T-helper 2 cell (primary cell): ENCODE measurements at regions not wholly inside any gene's neighbourhood (a gene's known extent, or its start where the extent isn't known, plus 50 kb on each side); places are given as distances from the start of the nearest gene placed in this dataset.
A peak's percentile ranks its signal among the peaks of the same experiment; 100 is the strongest.
"Not testable (repeated sequence)": the region's sequence is repeated elsewhere in the genome, so short reads cannot be mapped to it uniquely, and the experiment has no call there.

Experiments
- DNase-seq, 5 experiments: peaks; one replicate each; pipeline versions ENCODE4 v3.0.0 to v3.0.0-alpha.2; 2012 to 2022

GRCh38 chr6:149244105-149244504 is 73.4 kb upstream of the TAB2 start:
- DNase-seq, result no peak

- DNase-seq, result no peak
Observed at GRCh38 chr6:149246691-149247384, 70.7 kb upstream of the TAB2 start.

GRCh38 chr6:149247385-149247763 is 70.1 kb upstream of the TAB2 start:
- no peak for DNase-seq

DNA sequence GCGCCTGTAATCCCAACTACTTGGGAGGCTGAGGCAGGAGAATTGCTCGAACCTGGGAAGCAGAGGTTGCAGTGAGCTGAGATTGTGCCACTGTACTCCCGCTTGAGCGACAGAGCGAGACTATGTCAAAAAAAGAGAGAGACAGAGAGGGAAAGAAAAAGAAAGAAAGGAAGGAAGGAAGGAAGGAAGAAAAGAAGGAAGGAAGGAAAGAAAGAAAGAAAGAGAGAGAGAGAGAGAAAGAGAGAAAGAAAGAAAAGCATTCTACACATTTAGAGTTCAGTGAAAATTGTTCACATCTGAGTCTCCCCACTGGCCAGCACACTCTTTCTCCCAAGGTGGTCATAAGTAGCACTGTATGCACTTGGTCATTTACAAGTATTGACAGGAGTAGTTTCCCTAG is 69.2 kb upstream of the TAB2 start:
- DNase-seq, result not testable (repeated sequence)

GRCh38 chr6:149248693-149249369 is 68.7 kb upstream of the TAB2 start:
- DNase-seq, result peak in 1 of 5 experiments; percentile 62

GRCh38 chr6:149249370-149250357 is 67.8 kb upstream of the TAB2 start:
- DNase-seq, result no peak

- no peak for DNase-seq
Observed at GRCh38 chr6:149250951-149251350, 66.6 kb upstream of the TAB2 start.

- no peak for DNase-seq
Observed at GRCh38 chr6:149252622-149253021, 64.9 kb upstream of the TAB2 start.

GRCh38 chr6:149254253-149254652 is 63.3 kb upstream of the TAB2 start:
- DNase-seq, result no peak

- no peak for DNase-seq
Observed at GRCh38 chr6:149259753-149260152, 57.8 kb upstream of the TAB2 start.

GRCh38 chr6:149260214-149260874 is 57.2 kb upstream of the TAB2 start:
- no peak for DNase-seq

- peak in 1 of 5 experiments; percentile 49 for DNase-seq
Observed at GRCh38 chr6:149261364-149262040, 56.0 kb upstream of the TAB2 start.

- DNase-seq, result no peak
Observed at GRCh38 chr6:149263321-149263720, 54.2 kb upstream of the TAB2 start.

DNA sequence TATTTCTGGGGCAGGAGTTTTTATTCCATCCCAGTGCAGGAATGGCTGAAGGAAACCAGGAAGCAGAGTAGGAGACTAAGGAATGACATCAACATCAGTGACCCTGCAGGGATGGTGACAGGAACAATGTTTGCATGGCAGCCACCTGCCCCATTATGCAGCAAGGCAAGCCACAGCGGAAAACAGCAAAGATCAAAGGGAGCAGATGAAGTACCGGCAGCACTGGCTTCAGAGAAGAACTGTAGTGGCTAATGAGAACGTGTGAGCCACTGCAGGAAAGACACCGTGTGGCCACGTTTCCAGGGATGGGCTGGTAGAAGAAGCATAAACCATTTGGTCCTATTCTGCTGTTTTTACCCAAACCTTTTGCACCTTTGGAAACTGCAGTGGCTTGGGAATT is 52.9 kb upstream of the TAB2 start:
- peak in 2 of 5 experiments; percentile 18 to 41 for DNase-seq

- DNase-seq, result no peak
Observed at GRCh38 chr6:149265945-149266344, 51.6 kb upstream of the TAB2 start.

DNA sequence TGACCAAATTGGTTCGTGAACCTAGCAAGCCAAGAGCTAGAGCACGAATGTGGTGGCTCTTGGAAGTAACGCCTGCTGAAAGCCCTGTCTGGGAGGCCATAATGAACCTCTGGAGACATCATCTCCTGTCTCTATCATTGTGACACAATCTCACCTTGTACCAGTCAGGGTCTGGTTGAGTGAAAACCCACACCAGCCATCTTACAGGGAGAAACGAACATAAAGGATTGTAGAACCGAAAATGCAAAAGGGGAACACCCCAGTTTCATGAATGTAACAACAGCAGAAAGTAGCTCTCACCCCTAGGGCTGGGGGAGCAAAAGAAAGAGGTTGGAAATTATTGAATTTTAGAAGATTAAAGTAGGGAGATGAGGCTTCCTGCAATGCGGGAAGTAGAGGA is 50.9 kb upstream of the TAB2 start:
- DNase-seq, result no peak

GRCh38 chr6:149267072-149267471 is 50.4 kb upstream of the TAB2 start:
- DNase-seq, result no peak

GRCh38 chr6:149267513-149268043 is 49.9 kb upstream of the TAB2 start:
- DNase-seq, result no peak
